ENCODE measurements at regions not wholly inside any gene's neighbourhood (a gene's known extent, or its start where the extent isn't known, plus 50 kb on each side); places are given as distances from the start of the nearest gene placed in this dataset.

- TF ChIP-seq CTCF (IDR thresholded peaks at IDR 0.05; ENCODE audit: low read depth, low read length) (no peak), POLR2A (IDR thresholded peaks at IDR 0.05; ENCODE audit: extremely low read depth, insufficient read length) (no peak), MAX (IDR thresholded peaks at IDR 0.05; ENCODE audit: low read depth, low read length) (no peak)
Observed at GRCh38 chr3:20999661-21000060, 751.3 kb downstream of the ZNF385D start.

All from NB4 (cell line).